Upper lobe of left lung (tissue), 4 donors: ENCODE measurements at regions not wholly inside any gene's neighbourhood (a gene's known extent, or its start where the extent isn't known, plus 50 kb on each side); places are given as distances from the start of the nearest gene placed in this dataset.

Source experiments
- CTCF ChIP-seq, 6 experiments: fragments of 450-650 bp in 4 of 6; fragments of 200-600 bp in 2 of 6; sonication (generic) in 2 of 6; IDR thresholded peaks; one replicate each; pipeline ENCODE4 v1.5.1; 2016 to 2019; ENCODE audit warnings: antibody characterized with exemption in 6 of 6
- EP300 ChIP-seq, 4 donors: sonication (generic); formaldehyde crosslinking; IDR thresholded peaks; one replicate each; pipeline ENCODE4 v1.5.1; 2017; ENCODE audit warnings: antibody characterized with exemption in 4 of 4, control low read depth in 2 of 4
- POLR2A ChIP-seq, 4 donors: fragments of 450-650 bp; IDR thresholded peaks; one replicate each; pipeline ENCODE4 v1.5.1; 2016 to 2017; ENCODE audit warnings: antibody characterized with exemption in 4 of 4, mild to moderate bottlenecking in 2 of 4

GRCh38 chr9:545480-545879 is 296.0 kb upstream of the DMRT1 start:
- TF ChIP-seq CTCF (IDR thresholded peaks at IDR 0.05): no peak
- TF ChIP-seq POLR2A (IDR thresholded peaks at IDR 0.05): no peak
- TF ChIP-seq EP300 (IDR thresholded peaks at IDR 0.05): no peak
